ENCODE measurements at regions not wholly inside any gene's neighbourhood (a gene's known extent, or its start where the extent isn't known, plus 50 kb on each side); places are given as distances from the start of the nearest gene placed in this dataset.

DNA sequence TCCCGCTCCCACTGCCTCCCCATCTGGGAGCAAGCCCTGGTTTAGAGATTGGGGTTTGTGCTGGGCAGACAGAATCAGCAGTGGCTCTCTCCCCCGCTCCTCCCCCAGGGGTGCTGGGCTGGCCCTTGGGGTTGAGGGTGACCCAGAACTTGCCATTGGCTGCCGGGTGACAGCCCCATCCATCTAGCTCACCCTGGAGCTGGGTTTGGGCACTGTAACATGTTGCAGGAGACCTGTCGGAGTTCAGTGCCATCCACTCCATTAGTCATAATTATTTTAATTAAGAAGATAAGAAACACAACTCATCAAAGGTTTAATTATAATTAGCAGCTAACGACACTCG, 111.4 kb upstream of the OTOS start:
- H3K4me3 ChIP-seq (ENCODE audit: low read length), result no peak overlapping the region
- no peaks in the 10 kb centered on the region for H3K9me2 ChIP-seq (replicated peaks; ENCODE audit: control insufficient read depth, low read length)
- H3K4me2 ChIP-seq (ENCODE audit: low read length), result no peak overlapping the region
- no peaks in the 10 kb centered on the region for H3K9me3 ChIP-seq (ENCODE audit: control insufficient read depth, insufficient read depth, low read length)
- no peaks in the 10 kb centered on the region for H3F3A ChIP-seq (ENCODE audit: control insufficient read depth, insufficient read depth)
- H3K27me3 ChIP-seq (ENCODE audit: control insufficient read depth, low read length), result no peaks in the 10 kb centered on the region
- H3K4me1 ChIP-seq (ENCODE audit: control insufficient read depth, low read length), result no peaks in the 10 kb centered on the region
- no peak overlapping the region for H3K27ac ChIP-seq (ENCODE audit: low read depth, low read length)
- no peaks in the 10 kb centered on the region for H3K36me3 ChIP-seq (ENCODE audit: control insufficient read depth, low read length)
- no peaks in the 10 kb centered on the region for H4K20me1 ChIP-seq (ENCODE audit: control insufficient read depth, insufficient read depth, low read depth, low read length)
- TF ChIP-seq EZH2phosphoT487 (IDR thresholded peaks at IDR 0.05; ENCODE audit: borderline replicate concordance, low read length), result no peak
- TF ChIP-seq, protein P1, sequence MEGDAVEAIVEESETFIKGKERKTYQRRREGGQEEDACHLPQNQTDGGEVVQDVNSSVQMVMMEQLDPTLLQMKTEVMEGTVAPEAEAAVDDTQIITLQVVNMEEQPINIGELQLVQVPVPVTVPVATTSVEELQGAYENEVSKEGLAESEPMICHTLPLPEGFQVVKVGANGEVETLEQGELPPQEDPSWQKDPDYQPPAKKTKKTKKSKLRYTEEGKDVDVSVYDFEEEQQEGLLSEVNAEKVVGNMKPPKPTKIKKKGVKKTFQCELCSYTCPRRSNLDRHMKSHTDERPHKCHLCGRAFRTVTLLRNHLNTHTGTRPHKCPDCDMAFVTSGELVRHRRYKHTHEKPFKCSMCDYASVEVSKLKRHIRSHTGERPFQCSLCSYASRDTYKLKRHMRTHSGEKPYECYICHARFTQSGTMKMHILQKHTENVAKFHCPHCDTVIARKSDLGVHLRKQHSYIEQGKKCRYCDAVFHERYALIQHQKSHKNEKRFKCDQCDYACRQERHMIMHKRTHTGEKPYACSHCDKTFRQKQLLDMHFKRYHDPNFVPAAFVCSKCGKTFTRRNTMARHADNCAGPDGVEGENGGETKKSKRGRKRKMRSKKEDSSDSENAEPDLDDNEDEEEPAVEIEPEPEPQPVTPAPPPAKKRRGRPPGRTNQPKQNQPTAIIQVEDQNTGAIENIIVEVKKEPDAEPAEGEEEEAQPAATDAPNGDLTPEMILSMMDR (IDR thresholded peaks at IDR 0.05; ENCODE audit: low read depth, low read length, poor library complexity, severe bottlenecking), result no peak
- no peaks in the 10 kb centered on the region for H3K79me2 ChIP-seq (ENCODE audit: control insufficient read depth, low read length)

DNA sequence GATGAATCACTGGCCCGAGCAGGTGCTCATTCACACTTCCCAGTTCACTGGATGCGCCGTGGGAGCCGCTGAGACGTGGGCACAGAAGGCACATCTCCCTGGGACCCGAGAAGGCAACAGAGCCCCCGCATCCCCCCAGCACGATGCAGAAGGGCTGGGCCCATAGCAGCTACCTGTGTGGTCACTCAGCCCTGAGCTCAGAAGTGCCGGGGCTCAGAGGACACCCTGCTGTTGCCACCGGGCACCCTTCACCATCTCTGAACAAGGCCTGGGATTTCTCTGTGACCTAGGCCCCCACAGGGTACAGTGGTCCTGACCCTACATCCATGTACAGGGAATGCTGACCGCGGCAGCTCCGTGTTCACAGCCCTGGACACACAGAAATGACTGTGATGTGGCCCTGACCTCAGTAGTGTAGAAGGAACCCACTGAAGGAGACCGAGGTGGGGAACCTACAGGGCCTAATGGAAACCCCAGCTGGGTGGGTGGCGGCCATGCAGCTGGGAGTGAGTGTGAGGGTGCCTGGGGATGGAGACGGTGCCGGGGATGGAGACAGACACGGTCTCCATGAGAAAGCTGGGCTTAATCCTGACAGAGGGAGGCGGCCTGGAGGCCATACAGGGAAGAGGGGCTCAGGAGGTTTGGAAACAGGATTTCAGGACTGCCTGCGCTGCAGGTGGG, 111.9 kb upstream of the OTOS start:
- TF ChIP-seq, protein P1 (IDR thresholded peaks at IDR 0.05; ENCODE audit: low read depth, low read length, poor library complexity, severe bottlenecking), result no peak
- no peak for TF ChIP-seq EZH2phosphoT487 (IDR thresholded peaks at IDR 0.05; ENCODE audit: borderline replicate concordance, low read length)
- Histone ChIP-seq H3K9me2 (replicated peaks; ENCODE audit: control insufficient read depth, low read length) (no peaks in the 10 kb centered on the region), H4K20me1 (ENCODE audit: control insufficient read depth, insufficient read depth, low read depth, low read length) (no peaks in the 10 kb centered on the region), H3K27ac (ENCODE audit: low read depth, low read length) (no peak overlapping the region), H3K9me3 (ENCODE audit: control insufficient read depth, insufficient read depth, low read length) (no peaks in the 10 kb centered on the region), H3K4me2 (ENCODE audit: low read length) (no peak overlapping the region), H3F3A (ENCODE audit: control insufficient read depth, insufficient read depth) (no peaks in the 10 kb centered on the region), H3K36me3 (ENCODE audit: control insufficient read depth, low read length) (no peaks in the 10 kb centered on the region), H3K79me2 (ENCODE audit: control insufficient read depth, low read length) (no peaks in the 10 kb centered on the region), H3K4me1 (ENCODE audit: control insufficient read depth, low read length) (no peaks in the 10 kb centered on the region), H3K27me3 (ENCODE audit: control insufficient read depth, low read length) (no peaks in the 10 kb centered on the region), H3K4me3 (ENCODE audit: low read length) (no peak overlapping the region)

DNA sequence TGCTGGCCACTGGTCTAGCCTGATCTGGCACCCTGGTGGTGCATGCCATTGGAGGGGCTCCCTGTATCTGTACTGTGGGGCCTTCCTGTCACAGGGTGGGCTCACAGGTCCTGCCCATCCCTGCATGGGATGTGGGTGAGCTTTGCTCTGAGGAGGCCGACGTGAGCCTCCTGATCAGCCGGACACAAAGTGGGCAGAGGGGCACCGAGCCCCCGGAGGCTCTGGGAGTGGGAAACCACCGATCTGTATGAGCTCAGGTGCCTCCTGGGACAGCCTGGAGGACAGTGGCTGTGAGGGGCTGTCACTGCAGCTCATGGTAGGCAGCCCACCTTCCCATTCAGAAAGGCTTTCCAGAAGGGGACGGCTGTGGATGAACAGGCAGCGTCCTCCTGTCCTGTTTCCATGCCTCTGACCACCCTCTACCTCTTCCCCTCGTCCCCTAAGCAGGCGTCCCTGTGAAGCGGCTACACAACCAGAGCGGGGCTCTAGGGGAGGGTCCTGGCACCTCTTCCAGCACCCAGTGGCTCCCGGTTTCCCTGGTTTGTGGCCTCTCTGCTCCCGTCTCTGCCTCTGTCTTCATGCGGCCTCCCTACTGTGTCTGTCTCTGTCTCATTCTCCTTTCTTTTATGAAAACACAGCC, 112.5 kb upstream of the OTOS start:
- H3K4me3 ChIP-seq (ENCODE audit: low read length), result no peak overlapping the region
- no peaks in the 10 kb centered on the region for H3K9me2 ChIP-seq (replicated peaks; ENCODE audit: control insufficient read depth, low read length)
- no peaks in the 10 kb centered on the region for H3K27me3 ChIP-seq (ENCODE audit: control insufficient read depth, low read length)
- no peaks in the 10 kb centered on the region for H3K36me3 ChIP-seq (ENCODE audit: control insufficient read depth, low read length)
- no peak overlapping the region for H3K27ac ChIP-seq (ENCODE audit: low read depth, low read length)
- H3K9me3 ChIP-seq (ENCODE audit: control insufficient read depth, insufficient read depth, low read length), result no peaks in the 10 kb centered on the region
- H3F3A ChIP-seq (ENCODE audit: control insufficient read depth, insufficient read depth), result no peaks in the 10 kb centered on the region
- TF ChIP-seq EZH2phosphoT487 (IDR thresholded peaks at IDR 0.05; ENCODE audit: borderline replicate concordance, low read length), result no peak
- TF ChIP-seq, protein P1 (IDR thresholded peaks at IDR 0.05; ENCODE audit: low read depth, low read length, poor library complexity, severe bottlenecking), result no peak
- H3K4me1 ChIP-seq (ENCODE audit: control insufficient read depth, low read length), result no peaks in the 10 kb centered on the region
- H3K4me2 ChIP-seq (ENCODE audit: low read length), result no peak overlapping the region
- H4K20me1 ChIP-seq (ENCODE audit: control insufficient read depth, insufficient read depth, low read depth, low read length), result no peaks in the 10 kb centered on the region
- H3K79me2 ChIP-seq (ENCODE audit: control insufficient read depth, low read length), result no peaks in the 10 kb centered on the region

Measured in DOHH2 (cell line).